NCI-H1105 (cell line): ENCODE measurements at regions not wholly inside any gene's neighbourhood (a gene's known extent, or its start where the extent isn't known, plus 50 kb on each side); places are given as distances from the start of the nearest gene placed in this dataset.

Experiments
- DNase-seq: peaks from one replicate; lab custom pipeline; 2025; lab: John Stamatoyannopoulos, UW

DNA sequence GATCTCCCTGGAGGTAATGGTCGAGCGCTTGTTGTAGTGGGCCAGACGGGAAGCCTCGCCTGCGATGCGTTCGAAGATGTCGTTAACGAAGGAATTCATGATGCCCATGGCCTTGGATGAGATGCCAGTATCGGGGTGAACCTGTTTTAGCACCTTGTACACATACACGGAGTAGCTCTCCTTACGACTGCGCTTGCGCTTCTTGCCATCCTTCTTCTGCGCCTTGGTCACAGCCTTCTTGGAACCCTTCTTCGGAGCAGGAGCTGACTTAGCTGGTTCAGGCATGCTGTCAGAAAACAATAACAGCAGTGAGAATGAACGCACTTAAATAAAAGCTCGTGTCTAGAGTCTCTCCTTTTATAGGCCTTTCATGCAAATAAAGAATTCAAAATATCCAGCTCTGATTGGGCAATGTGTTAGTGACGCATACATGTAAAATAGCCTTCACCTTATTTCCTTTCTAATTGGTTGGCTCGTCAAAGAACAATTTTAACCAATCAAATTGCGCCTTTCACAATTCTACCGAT lies 129.2 kb downstream of the HFE start:
- DNase-seq, result peak; percentile 95

DNA sequence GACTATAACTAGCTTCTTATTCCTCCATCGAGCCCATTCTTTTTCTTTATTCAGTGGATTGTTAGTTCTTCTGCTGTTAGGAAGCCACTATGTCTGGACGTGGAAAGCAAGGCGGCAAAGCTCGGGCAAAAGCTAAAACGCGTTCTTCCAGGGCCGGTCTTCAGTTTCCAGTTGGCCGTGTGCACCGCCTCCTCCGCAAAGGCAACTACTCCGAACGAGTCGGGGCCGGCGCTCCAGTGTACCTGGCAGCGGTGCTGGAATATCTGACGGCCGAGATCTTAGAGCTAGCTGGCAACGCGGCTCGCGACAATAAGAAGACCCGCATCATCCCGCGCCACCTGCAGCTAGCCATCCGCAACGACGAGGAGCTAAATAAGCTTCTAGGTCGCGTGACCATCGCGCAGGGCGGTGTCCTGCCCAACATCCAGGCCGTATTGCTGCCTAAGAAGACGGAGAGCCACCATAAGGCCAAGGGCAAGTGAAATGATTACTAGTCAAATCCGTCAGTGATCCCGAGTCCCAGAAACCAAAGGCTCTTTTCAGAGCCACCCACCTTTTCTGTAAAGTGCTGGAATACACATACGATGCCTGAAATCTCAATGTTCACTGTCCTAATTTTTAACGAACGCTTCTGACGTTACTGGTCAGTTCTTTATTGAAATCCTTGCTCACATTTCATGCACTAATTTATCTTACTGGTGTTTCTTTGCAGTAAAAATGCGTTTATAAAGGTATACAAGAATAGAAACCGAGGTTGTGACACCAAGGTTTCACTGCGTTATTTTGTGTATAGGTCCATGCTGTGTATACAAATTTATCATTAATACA lies 129.9 kb downstream of the HFE start:
- peak; percentile 95 for DNase-seq

DNA sequence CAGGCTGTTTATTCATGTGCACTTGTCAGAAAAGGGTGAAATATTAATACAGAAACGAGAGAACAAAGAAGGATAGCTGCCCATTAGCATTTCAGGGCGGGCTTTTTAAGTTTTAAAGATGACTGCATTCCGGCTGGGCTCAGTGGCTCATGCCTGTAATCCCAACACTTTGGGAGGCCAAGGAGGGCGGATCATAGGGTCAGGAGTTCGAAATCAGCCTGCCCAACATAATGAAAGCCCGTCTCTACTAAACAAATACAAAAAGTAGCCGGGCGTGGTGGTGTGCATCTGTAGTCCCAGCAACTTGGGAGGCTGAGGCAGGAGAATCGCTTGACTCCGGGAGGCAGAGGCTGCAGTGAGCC lies 130.5 kb downstream of the HFE start:
- DNase-seq, result no peak

DNA sequence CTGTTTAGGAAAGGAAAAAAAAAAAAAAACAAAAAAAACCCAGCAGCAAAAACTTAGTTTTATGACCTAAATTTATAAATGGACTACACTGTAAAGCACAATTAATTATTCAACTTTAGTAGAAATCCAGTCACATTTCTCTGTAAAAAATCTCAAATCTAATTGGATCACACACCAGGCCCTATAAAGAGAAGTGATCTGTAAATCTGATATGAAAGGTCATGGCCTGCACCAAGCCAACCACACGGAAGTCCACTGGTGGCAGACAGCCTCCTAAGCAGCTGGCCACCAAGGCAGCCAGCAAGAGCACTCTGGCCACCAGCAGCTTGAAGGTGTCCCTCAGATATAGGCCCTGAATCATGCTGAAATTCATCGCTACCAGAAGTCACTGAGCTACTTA lies 131.6 kb downstream of the HFE start:
- DNase-seq, result no peak

DNA sequence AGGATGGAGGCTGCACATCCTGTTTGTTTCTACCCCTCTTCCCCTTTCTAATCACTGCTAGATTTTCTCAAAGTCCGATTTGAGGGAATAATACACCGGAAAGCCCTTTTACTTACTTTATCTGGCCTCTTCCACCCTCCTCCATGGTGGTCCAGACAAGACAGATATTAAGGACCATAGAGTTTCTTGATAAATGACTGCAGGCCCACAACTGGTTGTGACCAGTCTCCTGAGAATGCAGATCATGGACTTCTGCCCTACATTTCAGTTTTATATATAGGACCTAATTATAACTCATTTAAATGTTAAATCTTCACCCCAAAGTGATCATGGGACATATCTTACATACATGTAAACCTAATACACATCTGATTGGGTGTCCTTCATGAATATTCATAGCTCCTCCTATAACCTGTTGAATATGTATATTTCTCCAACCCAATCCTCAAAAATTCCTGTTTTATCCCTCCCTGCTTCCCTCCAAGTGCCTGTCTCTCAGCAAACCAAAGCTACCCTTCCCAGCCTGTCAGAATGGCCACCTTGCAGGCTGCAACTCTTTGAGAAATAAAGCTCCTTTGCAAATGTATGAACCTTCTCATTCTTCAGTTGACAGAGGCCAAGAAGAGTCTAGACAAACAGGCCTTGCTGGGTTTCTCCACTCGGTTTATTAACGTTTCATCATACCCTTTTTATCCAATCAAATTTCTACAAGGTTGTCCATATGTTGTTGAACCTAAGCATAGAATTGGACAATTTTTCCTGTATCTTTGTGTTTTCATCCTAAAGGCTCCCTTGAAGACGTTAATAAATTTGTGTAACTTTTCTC lies 133.1 kb downstream of the HFE start:
- DNase-seq, result no peak

DNA sequence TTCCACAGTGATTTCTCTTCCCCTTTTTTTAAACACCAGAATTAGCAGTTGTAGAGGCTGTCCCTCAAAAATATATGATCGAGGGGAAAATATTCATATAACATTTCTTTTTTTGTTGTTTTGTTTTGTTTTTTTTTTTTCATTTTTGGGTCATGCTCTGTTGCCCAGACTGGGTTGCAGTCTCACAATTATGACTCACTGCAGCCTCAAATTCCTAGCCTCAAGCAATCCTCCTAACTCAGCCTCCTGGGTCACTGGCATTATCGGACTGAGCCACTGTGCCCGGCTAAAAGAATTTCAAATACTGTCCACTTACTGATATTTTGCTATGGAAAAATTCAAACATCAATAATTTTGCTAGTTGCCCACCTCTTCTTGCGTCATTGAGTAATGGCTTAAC lies 134.0 kb downstream of the HFE start:
- DNase-seq, result no peak

DNA sequence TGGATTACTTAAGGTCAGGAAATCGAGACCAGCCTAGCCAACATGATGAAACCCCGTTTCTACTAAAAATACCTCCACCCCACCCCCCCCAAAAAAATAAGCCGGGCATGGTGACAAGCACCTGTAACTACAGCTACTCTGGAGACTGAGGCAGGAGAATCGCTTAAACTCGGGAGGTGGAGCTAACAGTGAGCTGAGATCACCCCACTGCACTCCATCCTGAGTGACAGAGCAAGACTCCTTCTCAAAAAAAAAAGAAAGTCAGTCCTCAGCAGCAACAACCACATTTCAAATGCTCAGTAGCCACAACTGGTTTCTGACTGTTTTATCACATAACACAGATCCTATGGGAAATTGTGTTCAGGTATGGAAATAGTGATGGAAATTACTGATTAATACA lies 135.3 kb downstream of the HFE start:
- no peak for DNase-seq

DNA sequence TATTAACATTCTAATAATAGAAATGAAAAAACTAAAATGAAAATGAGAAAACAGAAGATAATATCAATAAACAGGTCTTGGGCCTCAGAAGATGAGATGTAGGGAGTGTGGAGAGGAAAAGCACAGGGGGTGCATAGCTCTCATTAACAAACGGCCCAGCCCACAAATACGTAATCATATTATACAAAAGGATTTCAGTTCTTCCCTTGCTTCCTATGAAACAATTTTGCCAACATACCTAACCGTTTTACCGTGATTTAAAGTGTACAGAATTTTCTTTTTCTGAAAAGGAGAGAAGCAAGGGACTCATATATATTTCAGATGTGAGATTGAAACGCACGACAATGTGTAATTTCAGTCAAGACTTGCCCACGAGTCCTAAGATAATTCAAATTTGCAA lies 136.0 kb downstream of the HFE start:
- no peak for DNase-seq

DNA sequence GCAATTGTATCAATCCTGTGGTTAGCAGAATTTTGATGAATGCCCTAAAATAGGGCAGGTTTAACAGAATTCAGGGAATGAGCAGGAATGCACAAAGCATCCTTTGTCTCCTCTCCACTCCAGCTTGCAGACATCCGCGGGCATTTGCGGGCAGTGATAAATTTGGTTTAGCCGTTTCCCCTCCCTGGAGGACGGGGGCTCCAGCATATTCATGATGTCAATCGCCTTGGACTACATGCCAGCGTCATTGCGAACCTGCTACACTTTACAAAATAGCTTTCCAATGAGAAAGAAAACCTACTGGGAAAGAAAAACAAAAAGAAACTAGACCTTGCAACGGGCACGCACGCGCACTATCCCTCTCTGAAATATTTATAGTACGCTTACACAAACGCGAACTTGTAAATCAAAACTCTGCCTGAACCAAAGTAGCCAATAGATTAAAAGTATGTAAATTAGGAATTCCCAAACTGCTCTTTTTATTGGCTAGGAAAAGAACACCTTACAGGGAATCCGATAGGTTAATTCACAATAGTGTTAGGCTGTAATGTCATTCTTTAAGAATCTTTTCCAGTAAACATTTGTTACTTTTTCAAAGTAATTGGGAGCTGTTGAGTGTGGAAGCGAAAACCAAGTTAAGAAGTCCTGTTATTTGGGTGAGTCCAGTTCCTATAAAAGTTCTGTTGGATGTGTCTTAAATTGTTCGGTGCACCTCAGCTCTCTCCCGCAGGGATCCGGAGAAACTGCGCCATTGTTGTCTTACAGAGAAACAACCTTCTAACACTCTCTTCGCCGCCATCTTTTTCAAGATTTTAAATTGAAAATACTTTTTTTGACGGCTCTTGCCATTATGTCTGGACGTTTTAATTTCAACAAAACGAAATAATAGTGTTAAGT lies 136.7 kb downstream of the HFE start:
- DNase-seq, result peak; percentile 93

DNA sequence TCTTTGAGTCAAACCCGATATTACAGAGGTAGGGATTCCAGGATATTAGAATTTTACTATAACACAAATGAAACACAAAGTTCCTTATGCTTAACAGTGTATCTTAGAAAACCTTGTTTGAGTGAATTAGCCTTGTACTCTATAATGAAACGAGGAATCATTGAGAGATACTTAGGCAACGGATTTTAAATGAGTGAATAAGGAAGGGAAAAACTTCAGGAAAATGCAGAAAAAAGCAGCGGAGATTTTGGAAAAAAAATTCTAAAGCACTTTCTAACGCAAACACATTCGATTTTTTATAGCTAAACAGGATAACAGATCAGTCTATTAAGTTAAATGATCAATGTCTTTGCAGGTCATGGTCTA lies 137.3 kb downstream of the HFE start:
- DNase-seq, result no peak

DNA sequence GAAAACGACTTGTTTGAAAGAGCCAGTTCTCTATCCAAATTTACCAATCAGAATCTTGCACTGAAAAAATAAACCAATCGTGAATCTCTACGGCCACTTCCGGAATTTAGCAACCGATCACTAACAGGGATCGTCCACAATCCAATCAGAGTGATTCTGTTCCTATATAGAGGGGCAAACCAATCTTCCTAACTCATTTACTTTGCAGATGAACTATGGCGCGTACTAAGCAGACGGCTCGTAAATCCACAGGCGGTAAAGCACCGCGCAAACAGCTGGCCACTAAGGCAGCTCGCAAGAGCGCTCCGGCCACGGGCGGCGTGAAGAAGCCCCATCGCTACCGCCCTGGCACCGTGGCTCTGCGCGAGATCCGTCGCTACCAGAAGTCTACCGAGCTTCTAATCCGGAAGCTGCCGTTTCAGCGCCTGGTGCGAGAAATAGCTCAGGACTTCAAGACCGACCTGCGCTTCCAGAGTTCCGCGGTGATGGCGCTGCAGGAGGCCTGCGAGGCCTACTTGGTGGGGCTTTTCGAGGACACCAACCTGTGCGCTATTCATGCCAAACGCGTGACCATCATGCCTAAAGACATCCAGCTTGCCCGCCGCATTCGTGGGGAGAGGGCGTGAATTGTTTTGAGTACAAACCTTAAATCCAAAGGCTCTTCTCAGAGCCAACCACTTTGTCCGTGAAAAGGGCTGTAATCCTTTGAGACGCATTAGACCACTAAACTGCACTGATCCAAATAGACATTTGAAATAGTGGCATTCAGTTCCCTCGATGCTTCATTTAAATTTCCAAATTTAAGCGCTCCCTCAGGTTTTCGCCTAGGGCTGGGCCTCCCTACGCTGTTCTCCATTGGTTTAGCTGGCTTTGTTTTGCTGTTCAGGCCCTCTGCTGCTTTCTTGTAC lies 138.0 kb downstream of the HFE start:
- no peak for DNase-seq

DNA sequence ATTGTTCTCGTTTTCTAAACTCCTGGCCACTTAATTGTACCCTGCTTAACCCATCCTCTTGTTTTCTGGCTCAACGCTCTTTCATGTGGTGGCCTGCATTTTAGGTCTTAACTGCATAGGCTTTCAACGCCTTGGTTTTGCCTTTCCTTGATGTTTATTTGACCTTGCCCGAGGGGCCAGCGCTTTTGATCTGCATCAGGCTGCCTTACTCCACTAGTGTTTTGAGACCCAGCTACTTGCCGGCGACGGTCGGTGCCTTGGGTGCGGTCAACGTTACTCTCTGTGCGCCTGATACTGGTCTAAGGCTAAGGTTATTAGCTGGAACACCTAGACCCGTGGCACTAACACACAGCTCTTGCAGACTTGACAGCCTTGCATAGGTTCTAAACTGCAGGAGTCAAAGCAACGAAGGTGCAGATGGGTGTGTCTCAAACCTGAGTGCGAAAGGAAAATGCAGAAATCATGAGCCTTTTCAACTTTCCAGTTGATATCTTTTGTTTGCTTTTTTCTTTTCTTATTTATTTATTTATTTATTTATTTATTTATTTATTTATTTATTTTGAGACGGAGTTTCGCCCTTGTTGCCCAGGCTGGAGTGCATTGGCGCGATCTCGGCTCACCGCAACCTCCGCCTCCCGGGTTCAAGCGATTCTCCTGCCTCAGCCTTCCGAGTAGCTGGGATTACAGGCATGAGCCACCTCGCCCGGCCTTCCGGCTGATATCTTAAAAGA lies 138.8 kb downstream of the HFE start:
- DNase-seq, result no peak

DNA sequence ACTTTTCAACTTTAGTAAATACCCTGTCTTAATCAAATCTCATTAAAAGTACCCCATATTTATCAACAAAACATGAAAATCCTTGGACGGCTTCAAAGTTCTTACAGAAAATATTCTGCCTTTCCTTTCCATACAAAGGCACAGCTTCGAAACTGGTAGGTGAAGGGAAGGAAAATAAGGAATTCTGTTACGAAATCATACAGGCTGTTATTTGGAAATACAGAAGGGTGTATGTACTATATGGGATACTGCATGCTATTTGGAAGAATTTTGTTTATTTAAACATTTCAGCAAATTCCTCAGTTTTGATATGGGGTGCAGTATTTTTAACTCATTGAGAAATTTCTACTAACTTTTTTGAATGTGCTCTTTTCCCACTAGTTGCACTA lies 138.4 kb upstream of the BTN3A2 start:
- DNase-seq, result no peak

DNA sequence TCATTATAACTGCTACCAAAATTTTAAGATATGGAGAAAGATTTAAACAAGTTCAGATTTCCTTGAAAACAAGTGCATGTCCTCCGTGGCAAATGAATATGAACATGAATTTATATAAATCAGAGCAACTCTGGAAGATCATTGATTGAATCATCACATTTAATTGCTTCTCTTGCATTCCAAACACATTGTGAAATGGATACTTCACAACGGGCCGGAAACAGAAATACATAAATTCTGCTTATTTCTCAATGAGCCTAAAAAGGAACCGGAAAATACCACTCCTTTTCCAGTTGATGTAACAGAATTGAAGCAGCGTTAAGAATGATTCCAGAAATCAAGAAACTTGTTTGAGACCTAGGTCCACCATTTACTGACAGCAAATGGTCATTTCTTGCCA lies 134.6 kb upstream of the BTN3A2 start:
- no peak for DNase-seq

DNA sequence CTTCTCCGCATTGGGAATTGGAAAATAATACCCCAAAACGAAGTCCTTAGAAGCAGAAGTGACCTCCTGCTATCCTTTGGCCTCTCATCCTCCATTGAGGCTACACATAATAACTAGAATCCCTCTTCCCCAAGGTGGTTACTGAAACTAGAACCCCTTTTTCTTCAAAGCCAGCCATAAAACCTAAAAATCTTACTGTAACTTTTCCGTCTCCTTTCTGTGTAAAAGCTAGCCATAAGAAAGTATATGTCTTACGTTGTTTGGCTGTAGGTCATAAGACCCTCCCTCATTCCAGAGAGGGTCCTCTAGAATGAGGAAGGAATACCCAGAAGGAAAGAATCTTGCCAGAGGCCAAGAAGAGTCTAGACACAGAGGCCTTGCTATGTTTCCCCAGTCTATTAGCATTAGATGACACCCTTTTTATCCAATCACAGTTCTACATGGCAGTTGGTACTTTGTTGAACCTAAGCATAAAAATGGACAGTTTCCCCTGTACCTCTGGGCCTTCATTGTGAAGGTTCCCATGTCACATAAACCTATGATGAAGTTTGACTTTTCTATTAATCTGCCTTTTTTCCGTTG lies 133.9 kb upstream of the BTN3A2 start:
- no peak for DNase-seq

DNA sequence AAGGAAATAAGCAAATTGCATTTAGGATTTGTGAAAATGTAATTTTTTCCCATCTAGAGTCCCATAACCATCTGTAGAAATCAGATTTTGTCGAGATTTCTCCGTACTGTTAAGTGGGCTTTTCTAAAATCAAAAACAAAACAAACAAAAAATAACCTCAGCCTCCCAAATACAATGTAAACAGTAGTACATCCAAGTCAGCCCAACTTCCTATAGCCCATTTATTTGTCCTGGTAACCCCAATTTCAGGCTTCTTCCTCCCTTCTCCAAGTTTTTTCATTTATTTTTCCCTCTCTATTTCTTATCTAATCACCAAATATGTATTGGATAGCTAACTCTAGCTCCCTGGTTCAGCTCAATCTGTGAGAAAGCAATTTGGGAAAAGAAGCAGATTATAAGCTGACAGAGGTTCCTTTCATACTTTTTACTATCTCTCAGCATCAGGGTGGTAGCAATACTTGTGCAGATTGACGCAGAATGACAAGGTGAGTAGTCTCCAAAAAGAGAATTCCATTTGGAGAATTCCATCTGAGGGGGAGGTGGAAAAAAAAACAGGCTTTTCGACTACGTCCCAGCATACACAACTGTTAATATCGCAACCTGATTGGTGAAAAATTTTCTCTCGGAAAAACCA lies 132.6 kb upstream of the BTN3A2 start:
- no peak for DNase-seq

DNA sequence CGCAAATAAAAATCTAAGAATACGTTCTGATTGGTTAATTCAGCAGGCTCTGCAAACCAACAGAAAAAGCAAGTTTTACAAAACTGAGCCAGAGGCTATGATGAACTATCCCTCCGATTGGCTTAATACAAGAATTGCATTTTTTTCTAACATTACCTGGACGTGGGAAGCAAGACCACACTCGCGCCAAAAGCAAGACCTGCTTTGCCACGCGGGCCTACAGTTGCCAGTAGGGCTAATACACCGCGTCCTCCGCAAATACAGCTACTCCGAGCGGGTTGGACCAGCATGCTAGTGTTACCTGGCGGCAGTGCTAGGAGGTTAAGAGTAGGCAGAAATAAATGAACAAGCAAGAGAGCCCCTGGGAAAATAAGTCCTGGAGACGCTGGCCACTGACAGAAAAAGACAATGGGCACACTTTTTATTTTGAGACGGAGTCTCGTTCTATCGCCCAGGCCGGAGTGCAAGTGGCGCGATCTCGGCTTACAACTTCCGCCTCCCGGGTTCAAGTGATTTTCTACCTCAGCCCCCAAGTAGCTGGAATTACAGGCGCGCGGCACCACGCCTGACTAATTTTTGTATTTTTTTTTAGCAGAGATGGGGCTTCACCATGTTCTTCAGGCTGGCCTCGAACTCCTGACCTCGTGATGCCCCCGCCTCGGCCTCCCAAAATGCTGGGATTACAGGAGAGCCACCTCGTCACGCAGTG lies 131.9 kb upstream of the BTN3A2 start:
- no peak for DNase-seq

DNA sequence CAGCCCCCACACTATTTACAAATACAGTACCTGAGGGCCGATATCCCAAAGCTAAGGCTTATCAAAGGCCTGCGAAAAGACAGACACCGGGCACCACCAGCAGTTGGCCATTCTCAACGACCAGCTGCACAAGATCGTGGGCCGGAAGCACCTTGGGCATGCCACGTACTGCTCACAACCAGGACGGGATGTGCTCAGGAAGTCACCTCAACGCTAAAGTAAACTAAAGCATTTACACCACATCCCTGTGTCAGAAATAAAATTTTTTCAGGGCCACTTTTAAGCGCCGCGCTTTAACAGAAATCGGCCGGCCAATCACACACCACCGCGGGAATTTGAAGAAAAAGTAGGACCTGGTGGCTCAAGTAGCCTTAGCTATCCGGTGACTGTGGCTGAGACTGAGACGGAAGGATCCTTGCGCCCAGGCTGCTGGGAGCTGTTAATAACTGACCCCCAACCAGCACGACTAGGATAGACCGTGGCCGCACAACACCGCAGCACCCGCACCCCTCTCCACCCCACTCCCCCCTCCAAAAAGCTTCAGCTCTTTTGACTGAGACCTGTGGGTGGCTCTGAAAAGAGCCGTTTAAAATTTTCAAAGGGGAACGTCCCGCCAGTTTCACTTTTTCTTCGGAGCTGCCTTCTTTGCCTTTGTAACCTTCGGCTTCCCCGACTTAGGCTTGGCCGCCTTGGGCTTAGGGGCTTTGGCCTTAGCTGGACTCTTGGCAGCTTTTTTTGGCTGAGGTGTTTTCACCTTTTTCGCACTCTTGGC lies 131.2 kb upstream of the BTN3A2 start:
- no peak for DNase-seq
